GM12878 (cell line): ENCODE measurements at regions not wholly inside any gene's neighbourhood (a gene's known extent, or its start where the extent isn't known, plus 50 kb on each side); places are given as distances from the start of the nearest gene placed in this dataset.

ENCODE experiments used
- ATAC-seq: fragments of 200-7000 bp; cut with Tn5 transposase; 3 replicates; pipeline ENCODE4 v1.9.1; 2020; ENCODE audit warnings: mild to moderate bottlenecking, moderate library complexity
- BruUV-seq: library from RNA; stranded (reverse); fragments of 400-500 nt; replicated peaks from 2 replicates; lab custom pipeline; 2021; lab: Mats Ljungman, UMichigan
- CTCF ChIA-PET: fragments of 300-600 bp; sonication (Branson Sonifier 250); formaldehyde crosslinking; extraction: SDS; loops from one replicate; lab custom pipeline; 2021; ENCODE audit warnings: inconsistent platforms; lab: Yijun Ruan, JAX
- POLR2A ChIA-PET: fragments of 350-600 bp; formaldehyde crosslinking; extraction: SDS; loops from one replicate; lab custom pipeline; 2021; ENCODE audit warnings: inconsistent platforms; lab: Charles Lee
- RAD21 ChIA-PET: fragments of 300-600 bp; sonication (Branson Sonifier 250); formaldehyde crosslinking; loops from one replicate; lab custom pipeline; 2023; ENCODE audit warnings: antibody characterized with exemption; ENCODE audit not compliant: unreplicated experiment; lab: Charles Lee
- SMC1A ChIA-PET: fragments of 300-600 bp; sonication (Branson Sonifier 250); formaldehyde crosslinking; loops from one replicate; lab custom pipeline; 2023; ENCODE audit not compliant: unreplicated experiment, uncharacterized antibody; lab: Charles Lee
- DNase-seq: peaks from one replicate; pipeline ENCODE4 v3.0.0-alpha.2; 2011; ENCODE audit warnings: low read depth, low spot score
- FAIRE-seq: peaks from 3 replicates; lab custom pipeline; 2011; peaks lifted over from hg19 to GRCh38; lab: Jason Lieb, UNC
- H2AFZ ChIP-seq: 2 replicates; pipeline ENCODE4 v1.6.0; 2011; ENCODE audit warnings: low read depth, low read length, control low read depth; ENCODE audit not compliant: control insufficient read depth
- H3K27ac ChIP-seq: 2 replicates; pipeline ENCODE4 v1.5.1; 2011; ENCODE audit warnings: control low read depth; ENCODE audit not compliant: control insufficient read depth, insufficient read depth
- H3K27me3 ChIP-seq, 2 experiments: replicated peaks in 1 of 2; 2 replicates each; pipeline versions ENCODE4 v1.6.0 to v1.6.1; 2011; ENCODE audit warnings: low read length in 1 of 2; ENCODE audit not compliant: control insufficient read depth in 2 of 2, insufficient read depth in 2 of 2
- H3K36me3 ChIP-seq, 2 experiments: 2 replicates each; pipeline ENCODE4 v1.5.1; 2011; ENCODE audit warnings: low read length in 1 of 2; ENCODE audit not compliant: control insufficient read depth in 2 of 2, insufficient read depth in 2 of 2
- H3K4me1 ChIP-seq: 2 replicates; pipeline ENCODE4 v1.6.1; 2011; ENCODE audit warnings: mild to moderate bottlenecking, low read length, moderate library complexity, mixed read lengths; ENCODE audit not compliant: control insufficient read depth, insufficient read depth
- H3K4me2 ChIP-seq: 2 replicates; pipeline ENCODE4 v1.6.0; 2011; ENCODE audit warnings: control low read depth; ENCODE audit not compliant: control insufficient read depth, insufficient read depth
- H3K4me3 ChIP-seq: fragments of 200-600 bp; sonication (generic); 2 replicates; pipeline ENCODE4 v1.5.1; 2016
- H3K79me2 ChIP-seq: 2 replicates; pipeline ENCODE4 v1.6.0; 2011; ENCODE audit warnings: low read length; ENCODE audit not compliant: control insufficient read depth, insufficient read depth
- H3K9ac ChIP-seq: 2 replicates; pipeline ENCODE4 v1.8.0; 2011; ENCODE audit warnings: low read length, control low read depth, mixed read lengths; ENCODE audit not compliant: control insufficient read depth, insufficient read depth
- H3K9me3 ChIP-seq: replicated peaks from 3 replicates; pipeline ENCODE4 v1.5.1; 2011; ENCODE audit warnings: mild to moderate bottlenecking, low read length; ENCODE audit not compliant: control insufficient read depth, insufficient read depth
- H4K20me1 ChIP-seq: 2 replicates; pipeline ENCODE4 v1.6.0; 2011; ENCODE audit not compliant: control insufficient read depth, insufficient read depth
- ETV6 ChIP-seq, 2 experiments: fragments of 450-650 bp in 1 of 2; IDR thresholded peaks in 1 of 2; conservative IDR thresholded peaks in 1 of 2; 2 replicates each; pipeline ENCODE4 v1.6.1; 2014; ENCODE audit warnings: antibody characterized with exemption in 1 of 2, borderline replicate concordance in 1 of 2, low read depth in 1 of 2, mild to moderate bottlenecking in 1 of 2, moderate library complexity in 1 of 2
- HDAC6 ChIP-seq: fragments of 200-600 bp; sonication (generic); IDR thresholded peaks from one replicate; pipeline ENCODE4 v1.8.0; 2017; ENCODE audit warnings: antibody characterized with exemption; ENCODE audit not compliant: unreplicated experiment
- IRF4 ChIP-seq: IDR thresholded peaks from 2 replicates; pipeline ENCODE4 v1.6.1; 2011; ENCODE audit warnings: low read depth, low read length
- NBN ChIP-seq: fragments of 450-650 bp; IDR thresholded peaks from 2 replicates; pipeline ENCODE4 v1.6.1; 2016
- POLR2A ChIP-seq: IDR thresholded peaks from 2 replicates; pipeline ENCODE4 v1.6.1; 2011; ENCODE audit warnings: low read depth, mild to moderate bottlenecking, low read length
- RUNX3 ChIP-seq: IDR thresholded peaks from 2 replicates; pipeline ENCODE4 v1.6.1; 2012; ENCODE audit warnings: low read length, inconsistent platforms
- SIX5 ChIP-seq: IDR thresholded peaks from 2 replicates; pipeline ENCODE4 v1.6.1; 2011; ENCODE audit warnings: mild to moderate bottlenecking, low read depth, low read length, moderate library complexity; ENCODE audit not compliant: severe bottlenecking
- WGBS: methylation state at CpG from one replicate; pipeline ENCODE4 v1.1.6; 2016; ENCODE audit warnings: low lambda C conversion rate; ENCODE audit not compliant: insufficient replicate concordance, insufficient coverage; ENCODE audit errors: missing lambda C conversion rate; 5-methylcytosine and 5-hydroxymethylcytosine counted together
- in situ Hi-C: fragments of 300-500 bp; cut with MboI; formaldehyde crosslinking; loops from 9 replicates; pipeline ENCODE4 v1.14.3; 2018; ENCODE audit warnings: mixed read lengths
- intact Hi-C: fragments of 100-400 bp; cut with micrococcal nuclease; formaldehyde crosslinking; loops from one replicate; pipeline ENCODE4 v1.14.2; 2022; ENCODE audit not compliant: unreplicated experiment

DNA sequence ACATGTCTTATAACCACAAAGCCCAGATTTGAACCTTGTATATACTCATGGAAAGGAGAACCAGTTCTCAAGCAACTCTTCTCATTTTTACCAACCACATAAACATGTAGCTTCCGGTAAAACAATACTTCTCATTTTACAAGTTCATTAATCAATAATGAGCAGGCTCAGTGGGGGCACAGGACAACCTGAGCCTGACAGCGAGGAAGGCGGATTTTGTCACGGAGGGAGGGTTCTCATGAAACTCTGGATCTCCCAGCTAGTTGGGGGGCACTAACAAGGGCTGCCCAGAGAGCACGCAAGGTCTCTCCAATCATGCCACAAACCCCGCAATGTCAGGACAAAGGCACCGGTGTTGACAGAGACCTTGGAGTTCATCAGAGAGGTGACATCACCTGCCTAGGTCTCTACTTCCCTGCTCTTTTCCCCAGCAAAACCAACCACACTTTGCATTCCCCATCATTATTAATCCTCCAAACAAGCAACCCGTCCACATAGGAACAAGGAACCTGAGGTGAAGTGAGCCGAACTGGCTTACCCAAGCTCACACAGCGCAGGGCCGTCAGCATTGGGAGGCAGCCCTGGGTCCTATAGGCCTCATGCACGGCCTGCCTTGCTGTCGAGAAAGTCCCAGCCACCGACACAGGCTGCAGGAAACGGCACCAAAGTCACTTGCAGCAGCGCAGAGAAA lies 192.1 kb upstream of the KLF14 start:
- ChIA-PET CTCF (interaction anchor here (0.6 kb wide), 2 partner anchors 15 to 52 kb away, joined by 3 read pairs; no protein-coding TSS in a partner anchor), POLR2A (interaction anchor here (0.6 to 0.9 kb wide), 2 partner anchors 12 to 19 kb away, joined by 3 to 4 read pairs; no protein-coding TSS in a partner anchor), SMC1A (interaction anchor here (0.7 to 1.4 kb wide), 3 partner anchors 21 to 69 kb away, joined by 3 to 4 read pairs (median 3); no protein-coding TSS in a partner anchor), RAD21 (interaction anchor here (0.5 to 0.7 kb wide), 2 partner anchors 12 to 85 kb away, joined by 3 to 4 read pairs; no protein-coding TSS in a partner anchor)
- DNase-seq (no peak), ATAC-seq (peak; percentile 45), FAIRE-seq (no peak)
- H3K79me2 ChIP-seq = peaks cover 75% of the 10 kb centered on the region
- 41% methylated on average over 16 of the region's 16 CpGs for WGBS
- TF ChIP-seq RUNX3 (0 out of 2 replicates have a peak, but pooled peaks have one; percentile 10), POLR2A (peak; percentile 67), NBN (no peak)
- H4K20me1 ChIP-seq = peaks cover 6% of the 10 kb centered on the region
- in situ Hi-C loops (no loop called here), intact Hi-C loops (no loop called here)
- H3K9ac ChIP-seq = no peak overlapping the region
- H3K4me3 ChIP-seq = no peak overlapping the region
- no peaks in the 10 kb centered on the region for H3K9me3 ChIP-seq
- H3K4me2 ChIP-seq = 0 out of 2 replicates have a peak overlapping the region, but pooled peaks have one; percentile 17
- H3K4me1 ChIP-seq = peaks cover 8% of the 10 kb centered on the region
- no peaks in the 10 kb centered on the region for H3K27me3 ChIP-seq
- no peak overlapping the region for H2AFZ ChIP-seq
- BruUV-seq = no TSS peak
- peaks cover 15 to 25% of the 10 kb centered on the region in 2 experiments for H3K36me3 ChIP-seq
- peak overlapping the region; percentile 30; the same call in 1 of the 2 replicates for H3K27ac ChIP-seq

DNA sequence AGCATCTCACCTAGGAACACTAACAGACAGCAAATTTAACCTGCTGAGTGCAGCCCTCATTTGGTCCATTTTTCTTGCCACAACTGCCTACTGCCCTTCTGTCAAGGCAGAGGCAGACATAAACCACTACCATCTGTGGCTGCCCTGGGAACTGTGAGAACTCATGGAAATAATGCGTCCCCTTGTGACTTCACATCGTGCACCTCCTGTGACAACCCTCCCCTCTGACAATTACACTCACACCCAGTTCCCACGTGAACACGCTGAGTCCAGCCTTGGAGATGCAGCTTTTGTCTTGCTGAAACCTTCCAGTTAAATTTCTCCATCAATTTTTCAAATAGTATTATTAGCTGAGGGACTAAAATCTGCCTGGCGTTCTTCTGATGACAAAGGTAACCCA lies 193.1 kb upstream of the KLF14 start:
- ChIA-PET POLR2A (interaction anchor here (0.6 kb wide), 1 partner anchor 13 kb away, joined by 3 read pairs; no protein-coding TSS in a partner anchor), RAD21 (interaction anchor here (1.2 kb wide), 1 partner anchor 12 kb away, joined by 3 read pairs; no protein-coding TSS in a partner anchor)
- no peaks in the 10 kb centered on the region for H3K9me3 ChIP-seq
- H3K9ac ChIP-seq = no peak overlapping the region
- in situ Hi-C loops = no loop called here
- H2AFZ ChIP-seq = no peak overlapping the region
- peaks cover 9 to 17% of the 10 kb centered on the region in 2 experiments for H3K36me3 ChIP-seq
- no peaks in the 10 kb centered on the region for H3K27me3 ChIP-seq
- H3K27ac ChIP-seq = no peak overlapping the region
- H3K79me2 ChIP-seq = peaks cover 77% of the 10 kb centered on the region
- no peak overlapping the region for H3K4me2 ChIP-seq
- TF ChIP-seq HDAC6 (no peak), POLR2A (0 out of 2 replicates have a peak, but pooled peaks have one; percentile 39), SIX5 (no peak), ETV6 (conservative IDR thresholded peaks at IDR 0.05 in 1 of 2, IDR thresholded peaks at IDR 0.05 in 1 of 2; ENCODE audit: borderline replicate concordance in 1 of 2, low read depth in 1 of 2) (no peak), IRF4 (no peak)
- TF ChIP-seq, all 136 proteins: peak for 1
- H4K20me1 ChIP-seq = peaks cover 6% of the 10 kb centered on the region
- ChIA-PET SMC1A (interaction anchor here (0.6 to 5.8 kb wide), 3 partner anchors 13 to 20 kb away, joined by 3 to 38 read pairs (median 24); no protein-coding TSS in a partner anchor), CTCF (interaction anchor here (0.6 to 1.0 kb wide), 3 partner anchors 42 to 363 kb away, joined by 3 to 8 read pairs (median 3); no protein-coding TSS in a partner anchor)
- FAIRE-seq = no peak
- intact Hi-C loops = no loop called here
- H3K4me1 ChIP-seq = peaks cover 8% of the 10 kb centered on the region
- ATAC-seq = no peak; the same call in 2 of the 3 replicates
- DNase-seq = no peak
- no TSS peak for BruUV-seq
- no peak overlapping the region for H3K4me3 ChIP-seq
- WGBS = 91% methylated on average over 5 of the region's 5 CpGs
